PC-9 (cell line): ENCODE measurements at regions not wholly inside any gene's neighbourhood (a gene's known extent, or its start where the extent isn't known, plus 50 kb on each side); places are given as distances from the start of the nearest gene placed in this dataset.

ENCODE experiments used
- EZH2 ChIP-seq: fragments of 200-600 bp; sonication (generic); IDR thresholded peaks from 2 replicates; pipeline ENCODE4 v1.8.0; 2017; ENCODE audit warnings: antibody characterized with exemption, low read depth
- TF ChIP-seq, protein P1 (sequence below): fragments of 200-600 bp; sonication (generic); conservative IDR thresholded peaks from 2 replicates; pipeline ENCODE4 v1.6.1; 2017; ENCODE audit warnings: mixed run types, antibody characterized with exemption, mild to moderate bottlenecking, moderate library complexity

DNA sequence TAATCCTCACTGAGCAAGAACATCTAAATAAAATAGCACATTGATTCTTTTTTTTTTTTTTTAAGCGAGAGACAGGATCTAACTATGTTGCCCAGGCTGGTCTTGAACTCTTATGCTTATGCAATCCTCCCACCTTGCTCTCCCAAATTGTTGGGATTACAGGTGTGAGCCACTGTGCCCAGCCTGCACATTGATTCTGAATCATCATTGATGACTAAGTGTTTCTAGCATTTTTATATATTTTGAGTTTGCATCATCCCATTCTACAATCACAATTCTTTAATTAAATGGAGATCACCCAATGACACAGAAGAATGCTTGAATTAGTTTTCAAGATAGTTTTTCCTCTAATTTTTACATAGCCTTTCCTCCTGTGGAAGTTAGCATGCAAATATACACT, 354.1 kb downstream of the KLF5 start:
- TF ChIP-seq, protein P1, sequence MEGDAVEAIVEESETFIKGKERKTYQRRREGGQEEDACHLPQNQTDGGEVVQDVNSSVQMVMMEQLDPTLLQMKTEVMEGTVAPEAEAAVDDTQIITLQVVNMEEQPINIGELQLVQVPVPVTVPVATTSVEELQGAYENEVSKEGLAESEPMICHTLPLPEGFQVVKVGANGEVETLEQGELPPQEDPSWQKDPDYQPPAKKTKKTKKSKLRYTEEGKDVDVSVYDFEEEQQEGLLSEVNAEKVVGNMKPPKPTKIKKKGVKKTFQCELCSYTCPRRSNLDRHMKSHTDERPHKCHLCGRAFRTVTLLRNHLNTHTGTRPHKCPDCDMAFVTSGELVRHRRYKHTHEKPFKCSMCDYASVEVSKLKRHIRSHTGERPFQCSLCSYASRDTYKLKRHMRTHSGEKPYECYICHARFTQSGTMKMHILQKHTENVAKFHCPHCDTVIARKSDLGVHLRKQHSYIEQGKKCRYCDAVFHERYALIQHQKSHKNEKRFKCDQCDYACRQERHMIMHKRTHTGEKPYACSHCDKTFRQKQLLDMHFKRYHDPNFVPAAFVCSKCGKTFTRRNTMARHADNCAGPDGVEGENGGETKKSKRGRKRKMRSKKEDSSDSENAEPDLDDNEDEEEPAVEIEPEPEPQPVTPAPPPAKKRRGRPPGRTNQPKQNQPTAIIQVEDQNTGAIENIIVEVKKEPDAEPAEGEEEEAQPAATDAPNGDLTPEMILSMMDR: no peak
- TF ChIP-seq EZH2: no peak
